ENCODE measurements at regions not wholly inside any gene's neighbourhood (a gene's known extent, or its start where the extent isn't known, plus 50 kb on each side); places are given as distances from the start of the nearest gene placed in this dataset.

DNA sequence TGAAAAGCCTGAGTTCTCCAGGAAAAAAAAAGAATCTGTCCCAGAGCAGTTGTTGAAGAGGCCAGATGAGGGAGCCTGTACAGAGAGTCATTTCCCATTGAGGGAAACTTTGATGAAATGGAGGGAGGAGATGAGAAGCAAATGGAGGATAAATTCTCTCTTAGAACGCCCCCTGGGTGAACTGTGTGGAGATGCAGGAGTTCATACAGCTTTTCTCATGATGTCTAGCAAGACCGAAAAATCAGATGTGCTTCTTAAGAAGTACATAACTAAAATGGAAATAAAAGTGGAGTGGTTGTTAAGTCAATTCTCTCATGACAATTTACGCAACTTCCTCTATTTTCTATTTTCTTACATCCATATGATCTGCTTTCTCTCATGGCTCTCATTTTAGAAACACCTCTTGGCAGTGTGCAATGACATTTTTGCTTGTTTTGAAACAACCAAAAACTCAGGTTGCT, 1263.1 kb downstream of the PCDH9 start:
- no TSS peak for BruUV-seq (replicated peaks)
- TF ChIP-seq BCL11A (IDR thresholded peaks at IDR 0.05; ENCODE audit: low read depth, low read length) (no peak), YY1 (IDR thresholded peaks at IDR 0.05; ENCODE audit: low read depth, low read length) (peak; percentile 17; the same call in 1 of the 2 replicates), ETV6 (conservative IDR thresholded peaks at IDR 0.05 in 1 of 2, IDR thresholded peaks at IDR 0.05 in 1 of 2; ENCODE audit: borderline replicate concordance in 1 of 2, low read depth in 1 of 2) (no peak), CEBPB (IDR thresholded peaks at IDR 0.05; ENCODE audit: borderline replicate concordance in 1 of 2, low read depth in 2 of 2, low read length in 2 of 2) (no peak), SMAD5 (IDR thresholded peaks at IDR 0.05; ENCODE audit: low read depth) (no peak)
- TF ChIP-seq, protein P1, sequence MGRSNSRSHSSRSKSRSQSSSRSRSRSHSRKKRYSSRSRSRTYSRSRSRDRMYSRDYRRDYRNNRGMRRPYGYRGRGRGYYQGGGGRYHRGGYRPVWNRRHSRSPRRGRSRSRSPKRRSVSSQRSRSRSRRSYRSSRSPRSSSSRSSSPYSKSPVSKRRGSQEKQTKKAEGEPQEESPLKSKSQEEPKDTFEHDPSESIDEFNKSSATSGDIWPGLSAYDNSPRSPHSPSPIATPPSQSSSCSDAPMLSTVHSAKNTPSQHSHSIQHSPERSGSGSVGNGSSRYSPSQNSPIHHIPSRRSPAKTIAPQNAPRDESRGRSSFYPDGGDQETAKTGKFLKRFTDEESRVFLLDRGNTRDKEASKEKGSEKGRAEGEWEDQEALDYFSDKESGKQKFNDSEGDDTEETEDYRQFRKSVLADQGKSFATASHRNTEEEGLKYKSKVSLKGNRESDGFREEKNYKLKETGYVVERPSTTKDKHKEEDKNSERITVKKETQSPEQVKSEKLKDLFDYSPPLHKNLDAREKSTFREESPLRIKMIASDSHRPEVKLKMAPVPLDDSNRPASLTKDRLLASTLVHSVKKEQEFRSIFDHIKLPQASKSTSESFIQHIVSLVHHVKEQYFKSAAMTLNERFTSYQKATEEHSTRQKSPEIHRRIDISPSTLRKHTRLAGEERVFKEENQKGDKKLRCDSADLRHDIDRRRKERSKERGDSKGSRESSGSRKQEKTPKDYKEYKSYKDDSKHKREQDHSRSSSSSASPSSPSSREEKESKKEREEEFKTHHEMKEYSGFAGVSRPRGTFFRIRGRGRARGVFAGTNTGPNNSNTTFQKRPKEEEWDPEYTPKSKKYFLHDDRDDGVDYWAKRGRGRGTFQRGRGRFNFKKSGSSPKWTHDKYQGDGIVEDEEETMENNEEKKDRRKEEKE (IDR thresholded peaks at IDR 0.05) = no peak
- SMC1A ChIA-PET (ENCODE audit: uncharacterized antibody, unreplicated experiment) = no interaction called here
- no peaks in the 10 kb centered on the region for H3K9me3 ChIP-seq (replicated peaks; ENCODE audit: control insufficient read depth, insufficient read depth, low read length)
- in situ Hi-C loops (cut with MboI) = no loop called here
- H4K20me1 ChIP-seq (ENCODE audit: control insufficient read depth, insufficient read depth) = no peaks in the 10 kb centered on the region
- no peak overlapping the region for H2AFZ ChIP-seq (ENCODE audit: control insufficient read depth, low read depth, low read length)
- H3K4me1 ChIP-seq (ENCODE audit: control insufficient read depth, insufficient read depth, low read length) = no peaks in the 10 kb centered on the region
- intact Hi-C loops (cut with micrococcal nuclease; ENCODE audit: unreplicated experiment) = no loop called here
- CTCF ChIA-PET = no interaction called here
- no peaks in the 10 kb centered on the region for H3K79me2 ChIP-seq (ENCODE audit: control insufficient read depth, insufficient read depth, low read length)
- FAIRE-seq (no peak), ATAC-seq (no peak), DNase-seq (ENCODE audit: low read depth, low spot score) (no peak)
- POLR2A ChIA-PET = no interaction called here
- RAD21 ChIA-PET (ENCODE audit: unreplicated experiment) = no interaction called here
- H3K9ac ChIP-seq (ENCODE audit: control insufficient read depth, insufficient read depth, low read length) = no peak overlapping the region
- no peaks in the 10 kb centered on the region for H3K36me3 ChIP-seq (ENCODE audit: control insufficient read depth in 2 of 2, insufficient read depth in 2 of 2, low read length in 1 of 2)
- no peak overlapping the region for H3K27ac ChIP-seq (ENCODE audit: control insufficient read depth, insufficient read depth)
- no peak overlapping the region for H3K4me3 ChIP-seq
- no peaks in the 10 kb centered on the region for H3K27me3 ChIP-seq (replicated peaks in 1 of 2; ENCODE audit: control insufficient read depth in 2 of 2, insufficient read depth in 2 of 2, low read length in 1 of 2)
- WGBS (ENCODE audit: insufficient coverage, insufficient replicate concordance, low lambda C conversion rate, missing lambda C conversion rate) = 7% methylated on average over 3 of the region's 3 CpGs
- H3K4me2 ChIP-seq (ENCODE audit: control insufficient read depth, insufficient read depth) = no peak overlapping the region
